ENCODE measurements at regions not wholly inside any gene's neighbourhood (a gene's known extent, or its start where the extent isn't known, plus 50 kb on each side); places are given as distances from the start of the nearest gene placed in this dataset.

GRCh38 chr7:47196737-47197136, 385.2 kb downstream of the TNS3 start:
- no peaks in the 10 kb centered on the region for H3K27me3 ChIP-seq
- H3K9me3 ChIP-seq = no peaks in the 10 kb centered on the region
- H3K4me3 ChIP-seq = no peak overlapping the region
- intact Hi-C loops (cut with DNase I; ENCODE audit: low total_unique reads) = no loop called here
- H3K4me1 ChIP-seq = no peaks in the 10 kb centered on the region
- no peak for DNase-seq
- no peaks in the 10 kb centered on the region for H3K36me3 ChIP-seq
- H3K27ac ChIP-seq = no peak overlapping the region
- TF ChIP-seq CTCF (IDR thresholded peaks at IDR 0.05) (no peak), POLR2A (IDR thresholded peaks at IDR 0.05) (no peak)

- no peak for TF ChIP-seq CTCF (IDR thresholded peaks at IDR 0.05)
- no peak for TF ChIP-seq POLR2A (IDR thresholded peaks at IDR 0.05)
- Histone ChIP-seq H3K4me1 (no peaks in the 10 kb centered on the region), H3K36me3 (no peaks in the 10 kb centered on the region), H3K4me3 (no peak overlapping the region), H3K9me3 (no peaks in the 10 kb centered on the region), H3K27me3 (no peaks in the 10 kb centered on the region), H3K27ac (no peak overlapping the region)
- intact Hi-C loops (cut with DNase I; ENCODE audit: low total_unique reads) = no loop called here
- no peak for DNase-seq
These were observed 385.7 kb downstream of the TNS3 start for GRCh38 chr7:47196106-47196645.

- no peak for TF ChIP-seq POLR2A (IDR thresholded peaks at IDR 0.05)
- TF ChIP-seq CTCF (IDR thresholded peaks at IDR 0.05) = no peak
- Histone ChIP-seq H3K9me3 (no peaks in the 10 kb centered on the region), H3K4me1 (no peaks in the 10 kb centered on the region), H3K4me3 (no peak overlapping the region), H3K27ac (no peak overlapping the region), H3K27me3 (no peaks in the 10 kb centered on the region), H3K36me3 (no peaks in the 10 kb centered on the region)
- intact Hi-C loops (cut with DNase I; ENCODE audit: low total_unique reads) = no loop called here
- DNase-seq = no peak
These were observed 386.3 kb downstream of the TNS3 start for GRCh38 chr7:47195641-47196040.

GRCh38 chr7:47194516-47195057, 387.3 kb downstream of the TNS3 start:
- no peaks in the 10 kb centered on the region for H3K27me3 ChIP-seq
- no peak for DNase-seq
- H3K27ac ChIP-seq = no peak overlapping the region
- H3K9me3 ChIP-seq = no peaks in the 10 kb centered on the region
- TF ChIP-seq POLR2A (IDR thresholded peaks at IDR 0.05) (no peak), CTCF (IDR thresholded peaks at IDR 0.05) (no peak)
- H3K36me3 ChIP-seq = no peaks in the 10 kb centered on the region
- intact Hi-C loops (cut with DNase I; ENCODE audit: low total_unique reads) = no loop called here
- no peak overlapping the region for H3K4me3 ChIP-seq
- no peaks in the 10 kb centered on the region for H3K4me1 ChIP-seq

- no peak for TF ChIP-seq CTCF (IDR thresholded peaks at IDR 0.05)
- TF ChIP-seq POLR2A (IDR thresholded peaks at IDR 0.05) = no peak
- intact Hi-C loops (cut with DNase I; ENCODE audit: low total_unique reads) = no loop called here
- Histone ChIP-seq H3K9me3 (no peaks in the 10 kb centered on the region), H3K4me3 (no peak overlapping the region), H3K27ac (no peak overlapping the region), H3K36me3 (no peaks in the 10 kb centered on the region), H3K4me1 (no peaks in the 10 kb centered on the region), H3K27me3 (no peaks in the 10 kb centered on the region)
- DNase-seq = no peak
These were observed 388.9 kb downstream of the TNS3 start for GRCh38 chr7:47192978-47193377.
